AG10803 (cell line): ENCODE measurements at regions not wholly inside any gene's neighbourhood (a gene's known extent, or its start where the extent isn't known, plus 50 kb on each side); places are given as distances from the start of the nearest gene placed in this dataset.

ENCODE experiments used
- DNase-seq: peaks from one replicate; pipeline ENCODE4 v3.0.0; 2010; ENCODE audit warnings: low read depth
- H3K4me3 ChIP-seq: 2 replicates; pipeline ENCODE4 v1.5.1; 2011; ENCODE audit warnings: mild to moderate bottlenecking, low read length, control low read depth
- TF ChIP-seq, protein P1 (sequence below): conservative IDR thresholded peaks from 2 replicates; pipeline ENCODE4 v1.5.1; 2011; ENCODE audit warnings: mild to moderate bottlenecking, low read length, control low read depth, inconsistent platforms

DNA sequence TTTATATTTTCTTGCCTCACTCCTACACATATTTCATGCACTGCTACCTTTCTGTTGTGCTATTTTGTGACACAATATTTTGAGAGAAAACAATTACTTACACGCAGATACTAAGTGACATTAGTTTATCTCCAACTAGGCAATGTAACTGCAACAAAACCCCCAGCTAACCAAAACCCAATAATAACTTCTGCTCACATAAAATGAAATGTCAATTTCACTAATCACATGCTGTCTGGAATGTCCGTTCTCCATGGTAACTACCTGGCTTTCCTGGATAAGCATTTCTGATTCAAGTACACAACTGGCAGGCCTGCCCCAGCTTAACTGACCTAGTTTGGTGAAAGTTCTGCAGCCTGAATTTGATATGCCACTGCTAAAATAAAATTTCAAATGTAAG lies 313.5 kb downstream of the TMA16 start:
- TF ChIP-seq, protein P1, sequence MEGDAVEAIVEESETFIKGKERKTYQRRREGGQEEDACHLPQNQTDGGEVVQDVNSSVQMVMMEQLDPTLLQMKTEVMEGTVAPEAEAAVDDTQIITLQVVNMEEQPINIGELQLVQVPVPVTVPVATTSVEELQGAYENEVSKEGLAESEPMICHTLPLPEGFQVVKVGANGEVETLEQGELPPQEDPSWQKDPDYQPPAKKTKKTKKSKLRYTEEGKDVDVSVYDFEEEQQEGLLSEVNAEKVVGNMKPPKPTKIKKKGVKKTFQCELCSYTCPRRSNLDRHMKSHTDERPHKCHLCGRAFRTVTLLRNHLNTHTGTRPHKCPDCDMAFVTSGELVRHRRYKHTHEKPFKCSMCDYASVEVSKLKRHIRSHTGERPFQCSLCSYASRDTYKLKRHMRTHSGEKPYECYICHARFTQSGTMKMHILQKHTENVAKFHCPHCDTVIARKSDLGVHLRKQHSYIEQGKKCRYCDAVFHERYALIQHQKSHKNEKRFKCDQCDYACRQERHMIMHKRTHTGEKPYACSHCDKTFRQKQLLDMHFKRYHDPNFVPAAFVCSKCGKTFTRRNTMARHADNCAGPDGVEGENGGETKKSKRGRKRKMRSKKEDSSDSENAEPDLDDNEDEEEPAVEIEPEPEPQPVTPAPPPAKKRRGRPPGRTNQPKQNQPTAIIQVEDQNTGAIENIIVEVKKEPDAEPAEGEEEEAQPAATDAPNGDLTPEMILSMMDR = no peak
- H3K4me3 ChIP-seq = no peak overlapping the region
- no peak for DNase-seq

DNA sequence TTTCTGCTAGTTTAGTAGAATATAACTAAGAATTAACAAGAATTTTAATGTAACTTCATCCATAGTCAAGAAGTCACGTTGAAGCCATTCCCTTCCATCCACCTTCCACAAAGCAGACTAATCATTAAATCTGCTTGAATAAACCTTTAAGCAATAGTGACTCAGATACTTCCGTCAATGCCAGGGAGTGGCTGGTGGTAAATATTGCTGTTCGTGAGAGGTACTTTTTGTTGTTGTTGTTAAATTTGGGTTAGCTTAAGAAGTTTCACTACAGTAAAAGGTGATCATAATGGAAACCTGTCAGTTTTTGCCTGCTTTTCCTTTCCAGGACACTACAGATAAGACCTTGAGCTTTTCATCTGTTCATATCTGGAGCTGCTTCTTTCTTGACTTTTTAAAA lies 316.3 kb downstream of the TMA16 start:
- no peak for DNase-seq
- no peak overlapping the region for H3K4me3 ChIP-seq
- TF ChIP-seq, protein P1 = no peak

DNA sequence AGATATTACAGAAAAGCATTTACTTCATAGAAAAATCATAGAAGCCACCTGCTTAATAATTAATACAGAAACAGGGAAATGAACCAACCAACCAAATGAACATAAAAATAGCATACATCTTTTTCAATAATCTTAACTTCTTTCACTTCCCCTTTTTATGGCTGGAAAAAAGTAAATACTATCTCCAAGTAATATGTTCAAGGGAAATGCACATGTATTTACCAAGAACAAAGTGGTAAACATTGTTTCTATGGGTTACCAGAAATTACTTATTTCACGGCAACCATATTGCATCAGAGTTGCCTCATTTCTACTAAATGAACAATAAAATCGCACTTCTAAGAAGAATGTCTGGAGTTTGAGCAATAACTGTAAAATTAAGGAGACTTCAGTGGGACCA lies 321.3 kb downstream of the TMA16 start:
- no peak overlapping the region for H3K4me3 ChIP-seq
- DNase-seq = no peak
- TF ChIP-seq, protein P1 = no peak

DNA sequence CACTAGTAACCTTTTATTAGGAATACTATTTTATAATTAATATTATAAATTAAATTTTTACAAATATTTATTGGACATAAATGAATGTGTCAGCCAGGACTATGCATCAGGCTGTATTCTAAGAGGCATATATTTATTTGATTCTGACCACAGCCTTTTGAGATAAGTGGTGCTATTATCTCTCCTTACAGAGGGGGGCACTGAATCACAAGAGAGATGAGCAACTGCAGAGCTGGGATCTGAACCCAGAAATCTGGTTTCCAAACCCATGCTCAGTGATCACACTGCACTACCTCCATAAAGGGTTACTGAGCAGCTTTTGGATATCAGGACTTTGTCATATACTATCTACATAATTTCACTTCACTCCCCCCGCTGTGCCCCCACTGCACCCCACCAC lies 322.0 kb downstream of the TMA16 start:
- no peak for DNase-seq
- no peak overlapping the region for H3K4me3 ChIP-seq
- TF ChIP-seq, protein P1 = no peak

DNA sequence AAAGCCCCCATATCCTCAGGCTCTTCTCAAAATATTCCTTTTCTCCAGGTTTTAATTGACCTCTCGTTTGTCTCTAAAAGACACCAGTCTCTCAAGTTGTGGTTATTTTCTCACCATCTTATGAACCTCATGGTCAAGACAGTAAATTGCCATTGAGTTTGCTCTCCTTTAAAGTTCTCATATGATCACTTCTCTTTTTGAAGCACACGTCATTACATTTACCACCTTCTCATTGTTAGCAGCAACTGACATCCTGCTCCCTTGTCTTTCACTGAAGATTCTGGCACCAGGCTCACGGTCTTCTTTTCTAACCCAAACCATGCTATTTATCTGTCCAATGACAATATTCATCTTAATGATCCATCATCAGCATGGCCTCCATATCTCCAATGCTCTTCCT lies 324.2 kb downstream of the TMA16 start:
- DNase-seq = no peak
- TF ChIP-seq, protein P1 = no peak

DNA sequence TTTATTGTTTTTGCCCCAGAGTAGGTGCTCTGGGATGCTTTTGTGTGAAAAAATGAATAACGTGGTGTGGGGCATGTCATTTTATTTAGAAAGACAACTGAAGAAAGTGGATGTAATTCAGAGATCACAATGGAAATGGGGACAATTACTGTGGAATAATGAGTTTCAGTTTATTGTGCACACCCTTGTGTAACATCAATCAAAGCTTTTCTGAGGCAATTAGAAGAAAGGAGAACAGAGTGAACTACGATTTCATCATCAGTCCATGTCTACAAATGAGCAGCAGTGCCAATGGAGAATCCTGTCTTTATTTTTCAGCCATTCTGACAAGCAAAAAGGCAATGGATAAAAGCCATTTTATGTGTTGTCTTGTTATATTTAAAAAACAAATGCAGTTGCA lies 339.2 kb downstream of the TMA16 start:
- no peak overlapping the region for H3K4me3 ChIP-seq
- TF ChIP-seq, protein P1 = no peak
- no peak for DNase-seq

More for the DNA sequence above, 324.2 kb downstream of the TMA16 start:
- H3K4me3 ChIP-seq = no peak overlapping the region

DNA sequence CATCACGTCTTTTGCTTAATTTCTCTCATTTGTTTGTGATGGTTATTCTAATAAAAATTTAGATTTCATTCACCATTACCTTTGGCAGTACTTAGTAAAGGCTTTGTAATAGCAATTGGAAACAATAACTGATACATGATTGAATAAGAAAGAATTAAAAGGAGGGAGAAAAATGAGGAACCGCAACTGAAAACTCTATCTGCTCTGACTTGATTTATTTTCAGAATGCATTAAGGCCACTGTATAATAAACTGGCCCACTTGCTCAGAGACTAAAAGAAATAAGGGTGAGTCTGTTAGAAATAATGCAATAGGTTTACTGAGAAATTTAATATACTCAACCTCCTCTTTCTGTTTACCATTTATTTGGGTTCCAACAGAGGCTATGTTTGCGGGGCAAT lies 351.5 kb downstream of the TMA16 start:
- DNase-seq = no peak
- no peak overlapping the region for H3K4me3 ChIP-seq
- TF ChIP-seq, protein P1 = no peak
